Stimulated activated CD4-positive, alpha-beta T cell treated with anti-CD3 and anti-CD28 coated beads, Interleukin-1b, Interleukin-23, amount 100 ng/mL, for 4 hours (primary cell): ENCODE measurements at regions not wholly inside any gene's neighbourhood (a gene's known extent, or its start where the extent isn't known, plus 50 kb on each side); places are given as distances from the start of the nearest gene placed in this dataset.

ENCODE experiments used
- DNase-seq, 2 donors: peaks; one replicate each; pipeline ENCODE4 v3.0.0-alpha.2; 2020; ENCODE audit warnings: low read depth in 2 of 2

GRCh38 chr13:109436841-109437240 is 349.5 kb downstream of the IRS2 start:
- no peak for DNase-seq

DNA sequence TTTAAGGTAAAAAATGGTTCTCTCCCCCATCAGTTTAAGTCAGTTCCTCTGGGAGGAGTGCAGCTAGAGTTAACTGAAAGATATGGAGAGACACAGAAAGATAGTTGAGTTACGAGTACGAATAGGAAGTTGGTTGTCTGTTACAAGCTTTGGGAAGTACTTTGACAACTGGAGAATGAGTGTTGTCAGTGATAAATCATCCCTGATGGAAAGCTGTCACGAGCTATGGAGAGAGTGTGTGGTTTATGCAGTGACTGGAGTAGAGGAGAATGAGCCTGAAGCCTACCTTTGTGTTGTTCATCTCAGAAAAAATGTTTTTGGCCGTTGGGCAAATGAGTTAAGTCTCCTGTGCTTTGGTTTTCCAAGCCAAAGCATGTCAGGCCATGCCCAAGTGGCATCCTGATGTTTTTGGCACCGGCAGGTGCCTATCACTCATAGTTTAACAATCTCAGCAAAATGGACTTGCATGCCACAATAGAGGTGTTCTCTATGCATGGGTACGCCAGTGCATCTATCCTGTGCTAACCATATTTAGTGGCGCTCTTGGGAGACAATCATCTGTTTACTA is 350.2 kb downstream of the IRS2 start:
- no peak for DNase-seq

DNA sequence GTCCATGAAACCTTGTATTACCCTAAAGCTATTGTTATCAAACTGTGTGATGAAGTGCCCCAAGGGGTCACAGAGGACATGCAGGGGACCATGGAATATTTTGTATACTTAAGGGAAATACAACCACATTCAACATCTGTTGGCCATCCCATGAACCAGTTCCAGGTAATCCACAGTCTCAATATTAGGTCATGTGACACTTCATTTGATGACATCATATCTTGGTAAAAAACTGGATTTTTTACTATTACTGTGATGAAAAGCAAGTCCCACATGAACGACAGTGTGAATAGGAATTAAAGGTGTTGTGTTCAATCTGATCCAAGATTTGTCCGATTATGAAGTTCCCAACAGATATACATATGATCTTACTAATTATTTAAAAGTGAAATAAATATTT is 355.2 kb downstream of the IRS2 start:
- DNase-seq = no peak

- DNase-seq = no peak
Measured at GRCh38 chr13:109428146-109428545, 358.2 kb downstream of the IRS2 start.

DNA sequence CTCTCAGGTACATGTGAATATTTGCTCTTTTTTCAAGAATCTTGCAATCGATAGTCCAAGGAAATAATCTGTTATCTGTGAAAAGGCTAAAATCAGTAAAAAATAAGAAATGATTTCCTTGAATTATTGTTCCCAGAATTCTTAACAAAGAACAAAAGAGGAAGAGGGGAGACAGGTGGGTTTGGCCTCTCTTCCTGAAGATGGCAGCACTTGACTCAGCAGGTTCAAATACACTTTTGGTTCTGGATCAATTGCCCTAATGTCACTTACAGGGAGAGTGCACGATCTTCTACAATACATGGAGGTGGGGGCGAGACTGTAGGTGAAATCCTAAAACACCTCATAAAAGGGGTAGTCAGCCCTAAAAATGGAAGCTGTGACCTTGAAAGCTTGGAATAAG is 358.7 kb downstream of the IRS2 start:
- no peak for DNase-seq

GRCh38 chr13:109427148-109427547 is 359.2 kb downstream of the IRS2 start:
- no peak for DNase-seq

DNA sequence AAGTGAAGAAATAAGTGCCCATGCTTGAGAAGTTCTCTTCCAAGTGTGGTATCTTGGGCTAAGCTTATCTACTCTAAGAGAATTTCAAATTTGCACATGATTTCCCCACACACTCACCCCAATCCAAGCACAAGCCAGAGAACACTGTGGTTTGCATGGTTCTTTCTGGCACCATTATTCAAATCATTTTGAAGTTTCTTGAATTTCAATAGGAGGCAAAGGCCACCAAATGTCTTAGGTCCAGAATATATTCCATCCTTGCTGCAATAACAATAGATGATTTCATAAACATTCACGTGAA is 359.7 kb downstream of the IRS2 start:
- no peak for DNase-seq

- DNase-seq = no peak
Measured at GRCh38 chr13:109425821-109426689, 360.3 kb downstream of the IRS2 start.

GRCh38 chr13:109422161-109422560 is 364.2 kb downstream of the IRS2 start:
- DNase-seq = no peak

- no peak for DNase-seq
Measured at GRCh38 chr13:109419896-109420295, 366.5 kb downstream of the IRS2 start.

GRCh38 chr13:109418111-109418510 is 368.3 kb downstream of the IRS2 start:
- DNase-seq = no peak

DNA sequence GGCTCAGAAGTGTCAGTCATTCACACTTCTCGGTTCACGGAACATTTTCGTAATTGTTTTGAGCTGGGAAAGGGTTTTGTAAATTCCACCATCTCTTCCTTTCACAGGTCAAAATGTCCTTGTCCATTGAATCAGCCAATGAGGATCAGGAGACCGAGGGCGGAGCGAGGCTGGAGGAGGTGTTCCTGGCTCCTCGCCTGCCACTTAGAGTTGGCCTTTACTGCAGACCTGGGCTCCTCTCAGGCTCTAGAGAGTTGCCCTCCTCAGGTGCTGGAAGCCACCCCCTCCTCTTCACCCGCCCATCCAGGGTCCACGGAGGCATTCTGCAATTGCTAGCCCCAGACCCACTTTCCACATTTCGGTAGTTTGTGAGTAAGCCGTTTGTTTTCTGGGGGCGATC is 370.4 kb downstream of the IRS2 start:
- DNase-seq = no peak

DNA sequence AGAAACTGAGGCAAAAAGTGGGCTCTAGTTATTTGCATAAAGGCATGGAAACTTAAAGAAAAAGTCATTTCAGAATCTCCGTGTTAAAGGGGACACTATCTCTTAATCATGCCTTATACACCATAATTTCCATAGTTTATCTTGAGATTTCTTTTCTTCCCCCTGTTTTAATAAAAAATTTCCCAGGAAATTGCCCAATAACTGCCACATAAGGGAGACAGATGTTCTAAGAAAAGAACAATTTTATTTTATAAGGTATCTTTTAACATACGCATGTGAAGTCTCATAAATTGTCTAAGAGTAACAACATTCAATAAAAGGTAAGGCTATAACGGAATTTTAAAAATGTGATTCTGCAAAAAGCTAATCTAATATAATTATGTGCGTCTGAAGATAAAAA is 371.3 kb downstream of the IRS2 start:
- no peak for DNase-seq

DNA sequence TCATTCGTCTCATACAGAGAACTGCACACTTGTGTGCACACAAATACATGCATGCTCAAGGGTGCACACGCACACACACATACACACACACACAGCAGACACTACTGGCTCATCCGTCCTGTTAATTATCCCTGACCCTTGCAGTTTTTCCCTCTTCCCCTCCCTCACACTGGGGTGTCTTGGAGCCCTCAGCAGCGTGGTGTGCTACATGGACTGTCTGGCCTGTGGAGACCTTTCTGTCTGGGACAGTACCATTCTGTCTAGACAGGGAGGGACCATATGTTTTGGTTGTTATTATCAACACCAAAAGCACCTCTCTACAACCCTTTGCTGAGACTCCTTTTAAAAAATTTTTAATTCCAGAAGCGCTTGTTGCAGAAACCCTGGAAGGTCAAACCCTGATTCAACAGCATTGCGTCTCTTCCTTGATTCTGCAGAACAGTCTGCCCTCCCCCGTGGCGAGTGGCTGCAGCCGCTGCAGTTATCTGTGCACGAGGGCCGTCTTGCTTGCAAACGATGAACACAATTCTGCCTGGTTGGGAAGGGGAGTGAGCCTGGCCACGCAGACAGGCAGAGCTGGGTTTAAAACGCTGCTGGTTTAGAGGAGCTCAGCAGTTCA is 374.0 kb downstream of the IRS2 start:
- no peak for DNase-seq

DNA sequence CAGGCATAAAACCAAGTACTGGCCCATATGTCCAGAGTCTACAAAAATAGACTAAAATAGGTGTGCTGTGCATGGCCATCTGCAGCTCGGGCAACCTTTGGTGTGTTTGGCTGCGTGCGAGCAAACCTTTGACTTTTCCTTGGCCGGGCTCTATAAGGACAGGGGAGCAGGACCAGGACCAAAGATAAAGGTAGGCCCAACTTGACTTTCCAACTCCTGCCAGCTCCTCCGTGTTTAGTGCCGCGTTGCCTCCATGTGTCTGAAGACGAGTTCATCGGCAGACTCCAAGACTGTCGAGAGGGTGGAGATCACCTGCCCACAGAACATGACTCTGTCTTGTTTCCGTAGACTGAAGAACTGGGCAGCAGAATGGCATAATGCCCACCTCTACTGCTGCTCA is 375.5 kb downstream of the IRS2 start:
- no peak for DNase-seq

DNA sequence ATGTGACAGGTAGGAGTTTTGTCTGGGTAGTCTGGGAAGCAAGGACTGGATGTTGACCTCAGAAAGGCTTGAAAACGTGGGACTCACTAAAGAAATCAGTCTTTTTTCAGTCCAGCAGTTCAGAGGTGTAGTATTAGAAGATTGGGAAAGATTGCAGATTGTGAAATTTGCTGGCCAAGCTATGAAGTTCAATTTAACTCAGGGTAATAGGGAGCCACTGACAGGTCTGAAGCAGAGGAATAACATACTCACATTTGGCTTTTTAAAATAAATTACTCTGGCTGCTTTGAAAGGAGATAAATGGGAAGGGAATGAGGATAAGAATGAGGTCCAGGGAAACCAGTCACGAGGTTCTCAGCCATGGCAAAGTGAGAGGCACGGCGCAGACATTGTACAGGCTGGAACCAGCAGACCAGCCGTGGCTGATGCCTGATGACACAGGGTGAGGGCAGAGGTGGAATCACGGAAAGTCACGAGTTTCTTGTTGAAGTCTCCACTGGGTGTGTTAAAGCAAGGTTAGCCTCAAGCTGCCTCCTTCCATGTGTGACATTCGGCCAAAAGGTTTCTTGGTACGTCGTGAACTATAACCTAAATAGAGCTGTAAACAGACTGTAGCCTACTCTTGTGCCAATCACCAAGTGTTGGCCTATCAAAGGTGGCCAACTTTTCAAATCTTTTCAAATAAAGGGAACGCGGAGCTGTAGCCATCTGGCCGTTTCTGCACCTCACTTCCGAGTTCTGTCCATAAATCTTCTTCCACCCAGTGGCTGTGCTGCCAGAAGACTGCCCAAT is 377.6 kb downstream of the IRS2 start:
- DNase-seq = no peak

DNA sequence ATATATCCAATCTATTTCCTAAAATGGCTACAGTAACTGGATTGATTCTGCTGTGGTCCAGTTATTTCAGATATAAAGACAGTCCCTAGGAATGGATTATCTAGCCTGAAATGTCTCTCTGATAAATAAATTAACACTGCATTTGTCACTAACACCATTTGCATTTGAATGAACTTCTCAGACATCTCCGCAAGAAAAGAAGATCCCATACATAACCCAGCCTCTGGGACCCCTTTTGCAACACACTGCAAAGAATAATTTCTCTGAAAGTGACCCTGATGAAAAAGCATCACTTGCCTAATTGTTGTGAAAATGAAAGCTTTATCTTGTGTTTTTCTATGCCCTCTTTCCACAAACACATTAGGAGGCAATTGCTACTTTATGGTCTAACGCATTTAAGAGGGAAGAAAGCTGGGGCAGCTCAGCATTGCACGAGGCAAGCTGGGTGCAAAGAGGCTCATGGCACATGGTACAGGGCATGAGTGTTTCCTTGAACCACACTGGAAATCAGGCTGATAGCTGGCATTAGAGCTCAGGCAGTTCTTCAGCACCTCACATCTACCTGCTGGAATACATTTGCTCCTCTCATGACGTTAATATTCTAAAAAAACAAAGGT is 379.9 kb downstream of the IRS2 start:
- no peak for DNase-seq

DNA sequence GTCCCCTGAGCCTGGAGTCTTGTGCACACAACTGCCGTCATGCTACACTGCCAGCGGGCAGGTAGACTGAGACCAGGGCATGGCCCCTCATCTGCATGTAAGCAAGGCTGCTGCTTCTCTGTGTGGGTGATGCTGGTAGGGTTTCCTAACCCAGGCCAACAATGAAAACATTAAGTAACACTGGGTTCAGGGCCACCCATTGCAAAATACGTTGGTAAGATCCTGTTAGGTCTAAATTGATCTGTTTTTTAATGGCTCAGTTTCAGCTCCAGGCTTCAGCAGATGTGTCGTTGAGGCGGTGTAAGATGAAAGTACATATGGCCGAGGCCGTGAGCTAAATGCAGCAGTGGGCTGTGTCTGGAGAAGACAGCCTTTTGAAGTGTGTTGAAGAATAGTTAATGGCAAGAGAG is 383.4 kb downstream of the IRS2 start:
- DNase-seq = no peak

GRCh38 chr13:109401891-109402290 is 384.5 kb downstream of the IRS2 start:
- DNase-seq = no peak

DNA sequence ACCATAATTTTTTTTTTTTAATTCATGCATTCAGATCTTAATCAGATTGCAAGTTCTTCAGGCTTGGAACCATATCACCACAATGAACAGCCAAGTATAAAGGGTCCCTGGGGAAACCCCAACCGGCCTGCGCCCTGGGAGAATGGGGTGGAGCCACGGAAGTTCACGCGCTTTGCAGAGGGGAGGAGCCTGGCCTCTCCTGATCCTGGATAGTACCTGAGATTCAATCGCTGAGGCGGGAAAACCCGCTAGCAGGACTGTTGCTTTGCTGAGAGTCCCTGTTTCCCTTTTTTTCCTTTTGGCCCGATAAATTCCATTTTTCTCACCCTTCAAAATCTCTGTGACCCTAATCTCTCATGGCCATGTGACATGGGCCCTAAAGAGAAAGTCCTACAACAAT is 385.1 kb downstream of the IRS2 start:
- no peak for DNase-seq

- no peak for DNase-seq
Measured at GRCh38 chr13:109400624-109401257, 385.6 kb downstream of the IRS2 start.

- DNase-seq = no peak
Measured at GRCh38 chr13:109400209-109400608, 386.2 kb downstream of the IRS2 start.
